ENCODE measurements at regions not wholly inside any gene's neighbourhood (a gene's known extent, or its start where the extent isn't known, plus 50 kb on each side); places are given as distances from the start of the nearest gene placed in this dataset.

DNA sequence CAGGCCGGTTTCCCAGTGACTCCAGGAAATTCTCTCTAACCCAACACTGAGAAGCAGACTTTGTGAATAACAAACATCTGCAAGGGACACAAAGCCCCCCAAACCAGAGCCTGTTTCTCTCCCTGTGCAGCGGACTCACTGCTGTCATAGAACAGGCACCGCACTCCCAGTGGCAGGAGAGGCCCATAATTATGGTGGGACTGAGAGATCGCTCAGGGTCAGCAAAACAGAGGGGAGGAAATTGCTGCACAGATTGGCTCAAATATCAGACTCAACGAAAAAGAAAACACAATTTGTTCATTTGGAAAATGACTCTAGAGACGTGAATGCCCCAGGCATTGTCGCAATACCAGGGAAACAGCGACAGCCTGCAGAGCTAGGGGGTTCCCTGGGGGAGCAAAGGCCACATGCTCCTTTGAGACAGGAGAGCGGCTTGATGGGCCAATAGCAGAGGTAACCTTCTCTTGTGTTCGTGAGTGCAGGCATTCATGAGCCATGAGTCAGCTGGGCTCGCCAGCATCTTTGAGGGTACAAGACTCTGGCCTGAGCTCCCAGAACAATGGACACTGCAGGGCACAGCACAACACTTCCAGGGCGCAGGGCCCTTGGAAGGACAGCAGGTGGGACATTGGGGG is 143.3 kb upstream of the KLHL29 start:
- no peak for DNase-seq

DNA sequence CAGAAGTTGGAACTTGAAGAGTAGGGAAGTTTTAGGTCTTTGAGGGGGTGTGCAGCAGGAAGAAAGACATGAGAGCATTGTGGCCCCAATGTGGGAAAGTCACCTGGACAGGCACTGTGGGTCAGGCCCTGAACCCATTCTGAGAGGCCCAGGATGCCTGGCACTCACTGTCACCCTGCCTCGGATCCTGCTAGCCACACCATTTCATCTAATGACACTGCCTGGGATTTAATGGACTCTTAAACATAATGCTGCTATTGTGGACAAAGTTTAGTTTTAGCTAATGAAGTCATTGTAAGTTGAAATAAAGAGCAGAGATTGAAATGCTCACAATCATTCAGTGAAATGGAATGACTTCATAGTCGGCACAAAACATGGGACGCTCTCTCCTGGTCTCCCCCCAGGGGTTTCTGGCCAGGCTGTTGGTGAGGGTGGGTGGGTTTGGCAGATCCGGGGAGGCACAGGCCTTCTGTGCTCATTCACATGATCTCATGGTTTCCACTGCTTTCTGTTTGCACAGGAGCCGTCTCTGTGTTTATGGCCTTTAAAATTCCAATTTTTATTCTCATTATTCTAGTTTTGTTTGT is 141.8 kb upstream of the KLHL29 start:
- DNase-seq, result no peak

DNA sequence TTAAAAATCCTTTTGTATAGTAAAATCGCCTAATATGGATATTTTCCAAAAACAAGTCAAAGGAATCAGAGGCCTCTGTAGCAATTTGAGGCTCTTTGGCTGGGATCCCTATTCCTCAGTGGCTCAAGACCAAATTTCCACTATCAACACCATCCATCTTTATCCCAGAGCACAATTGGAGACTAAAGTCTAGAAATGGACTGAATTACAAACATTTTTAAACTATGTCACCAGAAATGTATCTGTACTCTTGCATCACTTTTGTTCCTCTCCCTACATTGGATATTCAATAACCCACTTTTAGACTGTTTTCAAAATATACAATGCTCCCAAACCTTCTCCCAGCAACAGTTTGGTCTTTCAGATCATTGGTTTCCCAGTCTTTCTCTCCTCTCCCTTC is 140.4 kb upstream of the KLHL29 start:
- DNase-seq, result no peak

DNA sequence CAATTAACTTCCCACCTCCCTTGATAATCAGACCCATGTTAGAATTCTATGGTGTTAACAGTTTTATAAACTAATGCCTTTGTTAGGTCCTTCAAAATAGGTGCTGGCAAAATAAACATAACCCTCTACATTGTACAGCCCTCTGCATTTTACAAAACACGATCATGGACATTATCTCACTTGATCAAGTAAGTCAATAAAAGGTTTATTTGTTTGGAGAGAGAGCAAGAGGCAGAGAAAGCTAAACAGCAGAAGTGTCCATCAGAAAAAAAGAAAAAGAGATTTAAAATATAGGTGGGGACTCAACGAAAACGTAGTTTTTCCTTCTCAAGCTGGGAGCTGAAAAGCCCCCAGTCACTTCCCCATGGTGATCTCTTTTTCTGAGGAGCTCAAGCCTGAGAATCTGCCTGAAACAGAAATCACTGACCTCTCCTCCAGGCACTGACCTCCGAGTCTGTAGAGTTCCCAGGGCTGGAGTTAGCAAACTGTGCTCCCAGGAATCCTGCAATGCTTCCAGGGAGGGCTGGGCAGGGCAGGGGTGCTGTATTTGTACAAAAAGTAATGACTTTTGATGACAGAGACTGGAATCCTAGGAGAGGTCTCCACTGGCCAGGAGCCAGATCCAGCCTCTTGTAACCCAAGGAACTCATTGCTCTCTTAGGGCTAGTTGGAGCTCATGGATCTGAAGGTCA is 137.8 kb upstream of the KLHL29 start:
- no peak for DNase-seq

DNA sequence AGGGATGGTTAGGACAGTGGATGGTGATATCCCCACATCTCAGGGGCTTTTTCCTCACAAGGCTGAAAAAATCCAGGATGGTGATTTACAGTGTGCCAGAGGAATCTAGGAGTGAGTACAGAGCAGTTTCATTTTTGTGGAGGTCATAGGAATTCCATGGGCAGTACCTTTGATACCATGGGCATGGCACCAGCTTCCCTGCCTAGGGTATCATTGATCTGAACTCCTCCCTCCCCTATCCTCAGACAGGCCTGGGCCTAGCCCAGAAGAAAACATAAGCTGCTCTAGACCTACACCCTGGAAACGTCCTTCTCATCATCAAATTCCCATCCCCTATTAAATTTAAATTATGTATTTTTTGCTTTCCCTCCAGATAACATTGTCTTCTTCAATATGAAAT is 136.3 kb upstream of the KLHL29 start:
- no peak for DNase-seq

DNA sequence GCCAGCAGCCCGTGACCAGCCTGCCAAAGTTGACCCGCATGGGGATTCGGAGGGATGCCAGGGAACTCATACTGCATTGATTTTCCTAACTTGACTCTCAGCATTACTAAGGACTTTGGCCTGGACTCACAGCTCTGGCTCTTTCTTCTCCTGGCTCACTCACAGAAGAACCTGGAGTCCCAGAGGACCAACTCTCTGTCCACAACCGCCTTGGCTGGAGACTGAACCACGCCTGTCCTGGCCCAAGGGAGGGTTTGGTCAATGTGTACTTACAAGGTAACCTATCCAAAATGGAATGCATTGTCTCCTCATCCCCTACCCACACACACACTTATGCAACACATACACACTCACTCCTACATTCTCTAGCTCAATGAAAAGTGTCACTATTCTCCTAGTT is 135.6 kb upstream of the KLHL29 start:
- no peak for DNase-seq

DNA sequence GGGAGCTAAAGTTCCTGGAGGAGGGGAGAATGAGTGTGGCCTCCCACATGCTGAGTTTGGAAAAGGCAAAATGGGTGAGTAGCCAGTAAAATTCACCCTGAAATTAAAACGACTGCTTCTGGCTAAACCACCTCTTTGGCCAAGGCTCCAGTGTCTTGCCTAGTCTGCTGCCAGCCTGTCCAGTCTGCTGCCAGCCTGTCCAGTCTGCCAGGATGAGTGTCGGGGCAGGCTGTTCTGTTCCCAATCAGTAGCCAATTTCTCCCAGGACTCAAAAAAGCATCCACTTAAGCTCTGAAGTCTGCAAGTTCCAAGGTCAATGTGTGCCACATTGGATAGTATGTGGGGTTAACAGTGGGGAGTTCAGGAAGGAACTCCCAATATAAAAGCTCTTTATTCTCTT is 134.6 kb upstream of the KLHL29 start:
- DNase-seq, result no peak

DNA sequence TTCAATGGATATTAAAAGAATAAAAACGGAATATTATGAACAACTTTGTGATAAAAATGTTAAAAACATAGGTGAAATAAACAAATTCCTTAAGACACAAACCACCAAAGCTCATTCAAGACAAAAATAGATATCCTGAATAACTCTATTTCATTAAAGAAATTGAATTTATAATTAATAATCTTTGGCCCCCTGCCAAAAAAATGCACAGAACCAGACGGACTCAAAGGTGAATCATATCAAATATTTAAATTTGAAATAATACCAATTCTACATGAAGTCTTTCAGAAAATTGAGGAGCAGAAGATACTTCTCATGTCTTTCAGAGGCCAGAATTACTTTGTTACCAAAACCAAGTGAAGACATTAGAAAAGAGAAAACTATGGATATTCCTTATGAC is 128.3 kb upstream of the KLHL29 start:
- DNase-seq, result no peak

DNA sequence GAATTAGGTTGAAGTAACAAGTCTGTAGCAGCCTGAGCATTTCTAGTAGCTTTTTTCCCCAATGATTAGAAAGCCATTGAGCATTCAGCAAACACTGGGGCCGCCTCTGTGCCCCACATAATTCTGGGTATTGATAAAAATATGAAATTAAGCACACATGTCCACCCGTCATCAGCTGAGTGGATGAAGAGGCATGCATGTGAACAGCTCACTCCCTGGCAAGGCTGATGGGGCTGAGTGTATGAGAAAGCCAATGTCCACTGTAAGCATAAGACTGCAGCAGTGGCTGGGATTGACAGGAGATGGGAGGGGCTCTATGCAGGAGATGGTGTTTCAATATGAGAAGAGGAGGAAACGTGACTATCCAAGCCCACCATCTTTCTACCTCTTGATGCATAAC is 124.4 kb upstream of the KLHL29 start:
- no peak for DNase-seq

DNA sequence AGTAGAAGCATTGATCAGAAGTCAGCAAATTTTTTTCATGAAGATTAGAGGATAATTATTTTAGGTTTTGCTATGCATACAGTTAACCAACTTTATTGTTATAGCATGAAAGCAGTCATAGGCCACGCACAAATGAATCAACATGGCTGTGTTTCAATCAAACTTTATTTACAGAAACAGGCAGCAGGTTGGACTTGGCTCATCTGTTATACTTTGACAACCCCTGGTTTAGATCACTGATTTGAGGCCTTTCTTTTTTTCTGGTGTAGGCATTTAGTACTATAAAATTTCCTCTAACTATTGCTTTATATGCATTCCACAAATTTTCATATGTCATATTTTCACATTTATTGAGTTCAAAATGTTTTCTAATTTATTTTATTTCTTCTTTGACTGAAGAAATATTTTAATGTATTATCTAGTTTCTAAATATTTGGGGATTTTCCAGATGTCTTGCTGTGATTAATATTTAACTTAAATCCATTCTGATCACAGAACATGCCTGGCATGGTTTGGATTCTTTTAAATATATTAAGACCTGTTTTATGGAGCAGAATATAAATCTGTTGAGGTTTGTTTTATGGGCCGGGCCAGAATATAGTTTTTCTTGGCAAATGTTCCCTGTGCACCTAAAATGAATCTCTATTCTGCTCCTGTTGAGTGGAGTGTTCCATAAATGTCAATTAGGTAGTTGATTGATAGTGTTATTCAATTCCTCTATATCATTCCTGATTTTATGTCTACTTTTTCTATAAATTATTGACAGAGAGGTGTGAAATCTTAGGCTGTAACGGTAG is 116.3 kb upstream of the KLHL29 start:
- no peak for DNase-seq

DNA sequence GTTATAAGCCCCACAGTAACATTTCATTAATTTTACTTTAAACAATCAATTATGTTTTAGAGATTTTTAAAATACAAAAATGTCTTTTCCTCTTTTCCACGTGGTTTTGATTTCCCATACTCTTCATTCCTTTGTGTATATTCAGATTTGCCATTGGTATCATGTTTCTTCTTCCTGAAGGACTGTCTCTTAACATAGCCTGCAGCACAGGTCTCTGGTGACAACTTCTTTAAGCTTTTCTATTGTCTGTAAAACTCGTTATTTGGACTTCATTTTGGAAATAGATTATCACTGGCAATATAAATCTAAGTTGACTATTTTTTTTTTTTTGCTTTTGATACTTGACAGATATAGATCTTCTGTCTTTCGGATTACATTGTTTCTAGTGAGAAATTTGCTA is 115.2 kb upstream of the KLHL29 start:
- DNase-seq, result no peak

DNA sequence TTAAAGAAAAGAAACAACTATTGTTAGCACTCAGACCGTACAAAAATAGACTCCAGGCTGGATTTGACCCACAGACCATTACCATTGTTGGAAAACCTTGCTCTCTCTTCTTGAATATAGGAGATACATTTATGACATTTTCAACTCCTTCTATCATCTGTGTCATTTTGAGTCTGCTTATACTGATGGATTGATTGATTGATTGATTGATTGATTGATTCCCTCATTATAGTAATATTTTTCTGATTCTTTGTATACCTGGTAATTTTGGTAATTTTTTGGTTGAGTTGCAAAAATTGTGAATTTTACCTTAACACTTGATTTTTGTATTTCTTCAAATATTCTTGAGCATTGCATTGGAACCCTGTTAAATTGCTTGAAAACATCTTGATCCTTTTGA is 114.2 kb upstream of the KLHL29 start:
- no peak for DNase-seq

DNA sequence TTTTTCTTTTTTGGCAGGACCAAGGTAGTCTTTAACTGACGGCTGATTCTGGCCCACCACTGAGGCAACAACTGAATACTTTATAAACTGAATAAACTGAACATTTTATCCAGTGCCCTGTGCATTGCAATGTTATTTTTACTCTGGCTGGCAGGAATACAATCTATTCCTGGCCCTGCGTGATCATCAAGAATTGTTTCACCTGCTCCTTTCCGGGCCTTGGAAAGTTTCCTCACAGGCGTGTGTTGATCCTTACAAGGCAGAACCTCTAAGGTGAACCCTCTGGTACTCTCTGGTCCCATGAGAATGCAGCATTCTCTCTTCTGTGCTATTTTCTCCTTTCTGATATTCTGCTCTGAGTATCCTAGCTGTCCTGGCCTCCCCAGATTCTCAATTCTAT is 113.7 kb upstream of the KLHL29 start:
- DNase-seq, result no peak

DNA sequence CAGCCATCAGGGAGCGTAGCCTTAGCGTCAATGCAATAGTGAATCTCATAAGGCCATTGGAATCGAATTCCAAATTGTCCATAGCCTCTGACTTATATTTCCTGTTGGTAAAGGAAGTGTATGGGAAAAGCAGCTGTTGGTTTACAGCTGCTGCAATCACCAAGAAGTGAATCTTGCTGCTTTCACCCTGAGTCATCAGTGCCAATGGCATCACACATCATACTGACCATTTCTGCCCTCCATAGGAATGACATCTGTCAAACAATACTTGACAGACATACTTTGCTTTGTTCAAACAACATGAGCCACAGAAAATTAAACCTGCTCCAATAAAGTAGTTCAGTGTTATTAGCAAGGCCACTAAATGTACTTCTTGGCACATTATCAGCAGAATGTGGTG is 111.2 kb upstream of the KLHL29 start:
- no peak for DNase-seq

DNA sequence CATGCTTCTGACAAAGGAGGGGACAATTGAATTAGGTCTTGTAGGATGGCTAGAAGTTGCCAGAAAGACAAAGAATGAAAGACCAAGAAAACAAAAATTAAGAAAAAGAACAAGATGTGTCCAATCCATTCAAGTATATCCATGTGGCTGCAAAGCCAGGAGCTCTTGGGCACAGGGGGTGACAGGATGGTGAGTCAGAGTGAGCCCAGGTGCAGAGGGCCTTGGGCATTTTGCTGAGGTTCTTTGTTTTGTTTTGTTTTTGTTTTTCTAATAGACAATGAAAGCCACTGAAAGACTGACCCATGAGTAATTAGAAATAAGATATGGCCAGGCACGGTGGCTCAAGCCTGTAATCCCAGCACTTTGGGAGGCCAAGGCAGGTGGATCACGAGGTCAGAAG is 104.6 kb upstream of the KLHL29 start:
- DNase-seq, result no peak

DNA sequence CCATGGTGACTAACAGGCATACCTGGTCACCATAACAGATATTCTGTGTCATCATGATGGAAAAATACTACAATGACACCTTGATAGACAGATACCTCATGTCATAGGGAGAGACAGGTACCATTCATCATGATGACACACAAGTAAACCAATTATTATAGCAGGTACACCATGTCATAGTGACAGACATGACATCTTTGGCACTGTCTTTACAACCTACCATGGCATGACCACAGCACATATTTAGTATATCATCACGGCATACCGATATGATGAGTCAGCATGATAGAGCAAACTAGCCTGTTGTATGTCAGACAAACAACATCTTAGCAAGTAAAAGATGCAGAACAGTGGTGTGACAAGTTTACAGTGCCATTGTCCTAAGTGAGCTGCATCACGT is 101.3 kb upstream of the KLHL29 start:
- no peak for DNase-seq

DNA sequence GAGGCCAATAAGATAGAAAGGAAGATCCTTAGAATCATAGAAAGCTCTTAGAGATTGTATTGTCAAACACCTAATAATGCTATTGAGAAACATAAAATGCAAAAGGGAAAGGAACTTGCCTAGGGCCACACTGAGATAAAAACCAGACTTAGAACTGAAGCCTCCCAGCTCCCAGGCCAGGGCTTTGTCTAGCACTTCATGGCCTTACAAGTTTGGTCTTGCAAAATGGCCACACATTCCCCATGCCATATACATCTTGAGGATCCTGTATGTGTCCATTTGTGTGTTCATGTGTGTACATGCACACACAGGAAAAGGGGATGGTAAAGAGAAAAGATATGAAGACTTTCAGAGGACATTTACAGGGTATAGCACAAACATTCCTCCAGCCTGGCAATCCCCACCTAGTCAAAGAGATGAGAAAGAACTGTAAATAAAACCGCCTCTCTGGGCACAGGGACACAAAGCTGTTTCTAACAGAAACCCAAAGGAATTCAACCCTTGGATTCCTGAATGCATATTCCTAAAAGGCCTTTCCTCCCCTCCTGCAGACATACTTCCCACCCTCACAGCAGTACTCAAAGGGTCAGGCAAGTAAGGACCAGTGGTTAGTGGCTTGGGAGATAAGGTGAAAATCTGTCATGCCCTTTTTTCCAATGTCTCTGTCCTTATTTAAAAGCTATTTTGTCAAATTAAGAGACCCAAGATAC is 99.7 kb upstream of the KLHL29 start:
- no peak for DNase-seq

DNA sequence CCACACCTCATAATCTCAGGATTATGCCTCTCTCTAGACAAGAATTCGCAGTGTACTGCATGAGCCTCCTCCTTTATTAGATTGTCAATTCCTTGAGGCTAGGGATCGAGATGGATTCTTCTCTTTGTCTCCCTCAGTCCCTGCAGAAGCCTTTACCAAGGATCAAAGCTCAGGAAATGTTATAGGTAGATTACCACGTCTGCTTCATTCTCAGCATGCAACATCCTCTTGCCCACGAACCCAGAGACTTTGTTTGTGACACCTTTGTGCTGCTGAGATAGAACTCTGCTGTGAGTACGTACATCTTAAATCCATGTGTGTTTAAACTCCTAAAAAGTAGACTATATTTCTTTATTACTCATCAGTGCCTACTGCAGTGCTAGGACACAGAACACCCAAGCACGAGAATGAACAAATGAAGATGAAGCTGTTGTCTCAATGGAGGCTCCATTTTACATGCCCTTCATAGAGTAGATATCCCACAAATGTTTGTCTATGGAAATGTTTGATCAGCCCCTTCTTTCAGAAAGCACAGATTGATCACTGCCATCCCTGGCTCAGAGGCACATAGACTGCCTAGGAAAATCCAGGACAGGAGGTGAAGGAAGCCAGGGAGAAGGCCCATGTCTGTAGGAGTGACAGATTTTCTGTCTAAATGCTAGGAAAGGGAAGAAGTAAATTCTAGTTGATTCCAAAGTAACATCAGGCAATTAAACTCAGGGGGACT is 98.8 kb upstream of the KLHL29 start:
- no peak for DNase-seq

DNA sequence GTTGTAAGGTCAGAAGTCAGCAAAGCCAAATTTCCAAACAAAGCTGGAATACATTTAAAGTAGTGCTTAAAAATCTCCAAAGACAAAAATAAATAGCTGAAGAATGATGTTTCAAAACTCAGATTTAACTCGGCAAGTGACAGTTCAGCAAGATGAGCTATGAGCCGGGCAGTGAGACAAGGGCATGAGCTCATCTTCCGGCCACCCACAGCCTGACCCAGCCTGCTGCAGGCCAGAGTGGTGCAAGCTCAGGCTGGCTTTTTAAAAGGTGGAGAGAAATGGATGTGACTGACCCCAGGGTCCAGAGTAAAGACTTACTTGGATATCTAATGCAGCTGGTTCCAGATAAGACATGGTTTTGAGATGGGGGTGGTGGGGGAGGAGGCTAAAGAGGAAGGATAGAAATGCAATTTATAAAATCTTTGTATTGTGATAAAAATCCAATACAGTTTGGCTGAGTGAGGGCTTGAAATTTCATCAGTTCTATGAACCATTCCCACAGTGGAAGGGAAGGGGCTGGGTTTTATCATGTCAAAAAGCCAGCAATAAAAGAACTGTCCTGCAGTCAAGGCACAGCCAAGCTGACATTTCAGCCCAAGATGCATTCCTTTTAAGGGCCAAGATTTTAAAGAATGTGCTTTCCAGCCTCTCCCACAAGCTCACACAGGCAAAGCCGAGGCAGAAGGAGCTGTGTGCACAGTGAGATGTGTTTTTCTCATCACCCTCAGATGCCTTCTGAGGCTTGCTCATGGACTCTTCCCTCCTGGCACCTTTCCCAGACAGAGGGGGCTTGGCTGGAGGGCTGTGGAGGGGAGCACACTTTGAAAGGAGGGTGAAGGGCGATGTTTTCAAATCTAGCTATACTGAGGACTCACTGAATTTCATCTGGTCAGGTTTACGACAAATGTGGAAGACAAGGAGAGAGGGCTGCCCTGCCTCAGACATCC is 97.9 kb upstream of the KLHL29 start:
- no peak for DNase-seq

DNA sequence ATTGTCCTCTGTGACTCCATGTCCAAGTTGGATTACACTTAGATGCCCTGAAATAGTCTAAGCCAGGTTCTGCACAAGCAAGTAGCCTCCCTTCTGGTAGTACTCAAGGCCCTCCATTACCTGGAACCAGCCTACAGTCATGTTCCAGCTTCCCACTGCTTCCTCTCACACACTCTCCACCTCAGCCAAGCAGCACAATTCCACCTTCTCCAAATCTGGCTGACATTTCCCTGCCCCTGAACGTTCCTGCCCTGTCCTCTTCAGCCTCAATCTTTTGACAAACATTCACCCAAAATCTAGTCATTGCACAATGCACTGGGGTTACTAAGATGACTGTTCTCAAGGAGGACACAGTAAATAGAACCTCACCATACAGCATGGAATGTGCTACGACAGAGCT is 95.3 kb upstream of the KLHL29 start:
- no peak for DNase-seq

DNA sequence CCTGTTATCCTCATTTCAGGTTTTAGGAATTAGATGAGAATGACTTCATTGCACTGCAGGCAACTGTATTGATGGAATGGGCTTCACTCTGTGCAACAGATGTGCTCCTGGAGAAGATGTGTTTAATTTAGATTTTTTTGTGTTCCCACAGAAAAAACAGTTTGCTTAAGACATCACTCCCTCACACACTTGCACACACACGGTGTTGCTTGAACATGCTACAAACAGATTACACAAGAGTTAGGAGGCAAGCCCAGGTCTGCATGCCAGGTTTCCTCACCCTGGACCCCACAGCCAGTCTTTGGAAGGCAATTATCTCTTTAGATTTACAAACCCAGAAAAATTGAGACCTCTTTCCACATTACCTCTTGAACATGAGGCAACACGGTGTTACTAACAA is 93.7 kb upstream of the KLHL29 start:
- no peak for DNase-seq

Data from stimulated activated CD4-positive, alpha-beta T cell treated with anti-CD3 and anti-CD28 coated beads, Interleukin-4, amount 100 ng/mL, for 24 hours (primary cell).